Coronary artery (tissue), 2 donors: ENCODE measurements at regions not wholly inside any gene's neighbourhood (a gene's known extent, or its start where the extent isn't known, plus 50 kb on each side); places are given as distances from the start of the nearest gene placed in this dataset.

ENCODE experiments used
- DNase-seq: peaks from one replicate; pipeline ENCODE4 v3.0.0-alpha.2; 2017; ENCODE audit warnings: low spot score
- H3K27ac ChIP-seq, 2 donors: fragments of 200-600 bp; sonication (generic); one replicate each; pipeline ENCODE4 v1.5.1; 2016 to 2019
- H3K4me3 ChIP-seq: fragments of 200-600 bp; sonication (generic); 2 replicates; pipeline ENCODE4 v1.5.1; 2016; ENCODE audit warnings: mild to moderate bottlenecking, moderate library complexity
- TF ChIP-seq, protein P1 (sequence below): fragments of 200-600 bp; sonication (generic); IDR thresholded peaks from one replicate; pipeline ENCODE4 v1.5.1; 2019; ENCODE audit warnings: antibody characterized with exemption

DNA sequence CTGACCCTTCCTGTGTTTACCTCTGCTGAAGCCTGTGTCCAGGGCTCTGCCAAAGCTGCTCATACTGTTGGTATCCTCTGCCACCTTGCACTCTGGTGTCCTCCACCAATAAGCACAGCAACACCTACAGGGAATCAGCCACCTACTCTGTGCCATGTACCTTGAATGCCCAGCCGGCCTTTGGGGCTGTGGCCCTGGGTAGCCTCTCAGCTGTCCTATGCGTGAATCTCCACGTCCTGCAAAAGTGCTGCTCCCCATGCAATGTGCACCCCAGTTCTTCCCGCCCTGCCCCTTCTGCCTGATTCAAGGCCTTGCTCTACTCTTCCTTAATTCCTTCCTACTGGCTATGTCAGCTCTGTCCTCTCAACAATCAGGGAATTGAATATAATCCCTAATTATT is 506.5 kb downstream of the ARHGEF28 start:
- no peak for DNase-seq
- H3K4me3 ChIP-seq, result no peak overlapping the region
- TF ChIP-seq, protein P1, sequence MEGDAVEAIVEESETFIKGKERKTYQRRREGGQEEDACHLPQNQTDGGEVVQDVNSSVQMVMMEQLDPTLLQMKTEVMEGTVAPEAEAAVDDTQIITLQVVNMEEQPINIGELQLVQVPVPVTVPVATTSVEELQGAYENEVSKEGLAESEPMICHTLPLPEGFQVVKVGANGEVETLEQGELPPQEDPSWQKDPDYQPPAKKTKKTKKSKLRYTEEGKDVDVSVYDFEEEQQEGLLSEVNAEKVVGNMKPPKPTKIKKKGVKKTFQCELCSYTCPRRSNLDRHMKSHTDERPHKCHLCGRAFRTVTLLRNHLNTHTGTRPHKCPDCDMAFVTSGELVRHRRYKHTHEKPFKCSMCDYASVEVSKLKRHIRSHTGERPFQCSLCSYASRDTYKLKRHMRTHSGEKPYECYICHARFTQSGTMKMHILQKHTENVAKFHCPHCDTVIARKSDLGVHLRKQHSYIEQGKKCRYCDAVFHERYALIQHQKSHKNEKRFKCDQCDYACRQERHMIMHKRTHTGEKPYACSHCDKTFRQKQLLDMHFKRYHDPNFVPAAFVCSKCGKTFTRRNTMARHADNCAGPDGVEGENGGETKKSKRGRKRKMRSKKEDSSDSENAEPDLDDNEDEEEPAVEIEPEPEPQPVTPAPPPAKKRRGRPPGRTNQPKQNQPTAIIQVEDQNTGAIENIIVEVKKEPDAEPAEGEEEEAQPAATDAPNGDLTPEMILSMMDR, result no peak
- no peak overlapping the region for H3K27ac ChIP-seq

- TF ChIP-seq, protein P1, result no peak
Measured at GRCh38 chr5:74131250-74131649, 505.3 kb downstream of the ARHGEF28 start.

DNA sequence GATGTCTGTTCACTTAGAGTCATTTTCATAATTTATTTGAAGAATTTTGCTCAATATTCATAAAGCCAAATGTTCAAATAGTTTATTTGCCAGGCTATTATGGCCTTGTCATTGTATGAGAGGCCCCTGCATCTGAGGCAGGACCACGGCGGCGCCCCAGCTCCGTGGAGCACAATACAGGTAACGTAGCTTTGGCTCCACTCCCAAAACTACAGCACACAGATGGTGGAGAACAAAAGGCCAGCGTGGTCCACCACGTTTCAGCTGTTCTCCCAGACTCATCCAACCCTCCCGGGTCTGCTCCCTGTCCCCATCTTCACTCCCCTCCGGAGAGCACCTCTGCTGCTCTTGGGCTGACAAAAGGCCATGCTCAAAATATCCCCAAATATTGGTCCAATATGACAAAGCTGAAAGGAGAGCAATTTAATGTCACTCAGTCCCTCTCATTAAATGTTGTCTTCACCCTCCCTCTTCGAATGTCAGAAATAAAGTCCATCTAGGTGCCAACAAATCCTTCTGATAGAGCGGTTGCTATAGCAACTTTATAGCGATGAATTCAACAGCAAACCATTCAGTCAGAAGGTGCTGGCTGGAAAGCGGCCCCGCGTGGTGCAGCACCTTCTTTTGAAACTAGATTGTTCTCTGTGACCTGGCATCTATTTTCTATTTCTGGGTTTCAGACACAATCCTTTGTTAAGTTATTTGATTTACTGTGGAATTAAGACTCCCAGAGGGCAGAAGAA is 504.3 kb downstream of the ARHGEF28 start:
- Histone ChIP-seq H3K27ac (no peak overlapping the region), H3K4me3 (no peak overlapping the region)
- TF ChIP-seq, protein P1, result no peak
- DNase-seq, result no peak

More at GRCh38 chr5:74131250-74131649, 505.3 kb downstream of the ARHGEF28 start:
- no peak overlapping the region for H3K4me3 ChIP-seq
- no peak for DNase-seq
- no peak overlapping the region for H3K27ac ChIP-seq

DNA sequence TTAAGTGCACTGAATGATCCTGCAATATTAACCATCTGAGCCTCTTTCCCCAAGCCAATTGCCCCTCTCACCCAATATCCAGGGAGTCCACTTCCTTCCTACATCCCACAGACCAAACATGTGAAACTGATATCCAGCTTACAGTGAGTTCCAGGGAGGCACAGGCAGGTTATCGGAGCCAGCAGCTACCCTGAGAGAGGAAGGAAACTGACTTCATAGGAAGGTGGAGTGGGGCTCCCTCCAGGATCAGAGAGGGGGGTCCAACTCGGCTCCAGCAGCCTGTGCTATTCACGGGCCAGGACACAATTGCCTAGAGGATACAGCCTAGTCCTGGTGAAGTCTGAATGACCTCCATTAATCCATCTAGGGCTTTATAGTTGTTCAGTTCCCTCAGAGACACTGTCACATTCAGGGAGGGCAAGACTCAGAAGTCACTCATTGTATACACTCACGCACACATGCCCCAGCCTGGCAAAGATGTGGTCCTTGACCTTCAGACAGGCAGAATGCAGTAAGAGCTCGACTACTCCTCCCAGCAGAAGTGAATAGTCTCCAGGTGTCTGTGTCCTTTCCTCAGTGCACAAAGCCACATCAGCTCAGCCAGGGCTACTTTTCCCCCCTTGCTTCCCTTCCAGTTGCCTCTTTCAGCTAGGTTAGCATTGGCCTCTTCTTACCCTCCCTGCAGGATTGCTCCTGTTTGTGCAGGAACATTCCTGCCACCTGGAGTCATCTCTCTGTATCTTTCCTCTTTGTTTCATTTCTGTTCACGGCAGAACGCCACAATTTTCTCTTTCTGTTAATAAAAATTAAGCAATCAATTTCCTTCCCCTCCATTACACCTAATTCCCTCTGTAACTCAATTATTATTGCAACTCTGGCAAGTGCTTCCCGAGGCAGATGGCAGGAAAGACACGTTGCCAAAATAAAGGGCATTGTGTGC is 501.7 kb downstream of the ARHGEF28 start:
- TF ChIP-seq, protein P1, result no peak
- Histone ChIP-seq H3K27ac (no peak overlapping the region), H3K4me3 (no peak overlapping the region)
- no peak for DNase-seq

- H3K27ac ChIP-seq, result no peak overlapping the region
- DNase-seq, result no peak
- no peak overlapping the region for H3K4me3 ChIP-seq
- TF ChIP-seq, protein P1, result no peak
Measured at GRCh38 chr5:74126294-74126693, 500.3 kb downstream of the ARHGEF28 start.

DNA sequence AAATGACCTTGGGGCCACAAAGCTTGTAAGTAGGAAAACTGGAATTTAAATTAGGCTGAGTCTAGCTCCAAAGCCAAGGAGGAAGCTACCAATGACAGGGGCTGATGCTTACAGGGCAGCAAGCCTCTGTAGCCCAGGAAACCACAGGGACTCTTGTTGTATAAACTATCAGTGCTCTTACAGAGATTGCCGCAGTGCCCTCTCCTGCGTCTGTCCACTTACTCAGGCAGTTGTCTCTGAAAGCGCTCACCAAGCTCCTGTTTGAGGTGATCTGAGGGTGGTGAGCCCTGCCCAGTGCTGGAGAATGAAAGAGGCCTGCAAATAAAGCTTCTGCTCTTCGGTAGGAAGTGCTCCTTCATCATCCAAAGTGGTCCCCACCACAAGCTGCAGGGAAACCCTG is 498.8 kb downstream of the ARHGEF28 start:
- TF ChIP-seq, protein P1, result no peak
- no peak overlapping the region for H3K27ac ChIP-seq
- DNase-seq, result no peak
- H3K4me3 ChIP-seq, result no peak overlapping the region
